ENCODE measurements at regions not wholly inside any gene's neighbourhood (a gene's known extent, or its start where the extent isn't known, plus 50 kb on each side); places are given as distances from the start of the nearest gene placed in this dataset.

- Histone ChIP-seq H3K79me2 (ENCODE audit: control insufficient read depth, insufficient read depth, low read length) (no peaks in the 10 kb centered on the region), H3K9me1 (ENCODE audit: control insufficient read depth, extremely low read depth, insufficient read depth, low read length) (no peaks in the 10 kb centered on the region), H3K27me3 (ENCODE audit: control insufficient read depth, extremely low read depth, insufficient read depth, low read length) (no peaks in the 10 kb centered on the region), H3K4me1 (ENCODE audit: control insufficient read depth, extremely low read depth, insufficient read depth, low read length) (no peaks in the 10 kb centered on the region), H3K9me3 (ENCODE audit: control insufficient read depth, low read depth, low read length) (no peaks in the 10 kb centered on the region), H3K4me2 (ENCODE audit: control insufficient read depth, extremely low read depth, insufficient read depth, low read depth, low read length) (no peak overlapping the region), H3K9ac (ENCODE audit: control insufficient read depth, extremely low read depth, insufficient read depth, low read length) (no peak overlapping the region), H3K36me3 (ENCODE audit: control insufficient read depth in 2 of 2, extremely low read depth in 1 of 2, insufficient read depth in 2 of 2, low read length in 2 of 2) (no peaks in the 10 kb centered on the region), H2AFZ (ENCODE audit: control insufficient read depth, low read length) (no peak overlapping the region), H3K27ac (ENCODE audit: control insufficient read depth, insufficient read depth, low read length) (no peak overlapping the region), H3K4me3 (ENCODE audit: control insufficient read depth in 2 of 3, extremely low read depth in 1 of 3, insufficient read depth in 2 of 3, low read depth in 1 of 3, low read length in 3 of 3) (no peak overlapping the region), H4K20me1 (ENCODE audit: control insufficient read depth, extremely low read depth, insufficient read depth, low read length) (no peaks in the 10 kb centered on the region)
- no peak for TF ChIP-seq EZH2 (IDR thresholded peaks at IDR 0.05; ENCODE audit: low read length)
- TF ChIP-seq, protein P1, sequence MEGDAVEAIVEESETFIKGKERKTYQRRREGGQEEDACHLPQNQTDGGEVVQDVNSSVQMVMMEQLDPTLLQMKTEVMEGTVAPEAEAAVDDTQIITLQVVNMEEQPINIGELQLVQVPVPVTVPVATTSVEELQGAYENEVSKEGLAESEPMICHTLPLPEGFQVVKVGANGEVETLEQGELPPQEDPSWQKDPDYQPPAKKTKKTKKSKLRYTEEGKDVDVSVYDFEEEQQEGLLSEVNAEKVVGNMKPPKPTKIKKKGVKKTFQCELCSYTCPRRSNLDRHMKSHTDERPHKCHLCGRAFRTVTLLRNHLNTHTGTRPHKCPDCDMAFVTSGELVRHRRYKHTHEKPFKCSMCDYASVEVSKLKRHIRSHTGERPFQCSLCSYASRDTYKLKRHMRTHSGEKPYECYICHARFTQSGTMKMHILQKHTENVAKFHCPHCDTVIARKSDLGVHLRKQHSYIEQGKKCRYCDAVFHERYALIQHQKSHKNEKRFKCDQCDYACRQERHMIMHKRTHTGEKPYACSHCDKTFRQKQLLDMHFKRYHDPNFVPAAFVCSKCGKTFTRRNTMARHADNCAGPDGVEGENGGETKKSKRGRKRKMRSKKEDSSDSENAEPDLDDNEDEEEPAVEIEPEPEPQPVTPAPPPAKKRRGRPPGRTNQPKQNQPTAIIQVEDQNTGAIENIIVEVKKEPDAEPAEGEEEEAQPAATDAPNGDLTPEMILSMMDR (optimal IDR thresholded peaks at IDR 0.05 in 1 of 3, IDR thresholded peaks at IDR 0.05 in 1 of 3, conservative IDR thresholded peaks at IDR 0.05 in 1 of 3; ENCODE audit: extremely low read depth in 1 of 3, insufficient read depth in 2 of 3, low read length in 3 of 3): no peak
- no peak for DNase-seq (ENCODE audit: low read depth, low spot score)
- dilution Hi-C loops (cut with MboI; ENCODE audit: extremely low pct_ligation_motif_present, low sequenced_read_pairs): no loop called here
- no peak for FAIRE-seq
These were observed 452.7 kb upstream of the HS3ST1 start for GRCh38 chr4:11881364-11881763.

- Histone ChIP-seq H4K20me1 (ENCODE audit: control insufficient read depth, extremely low read depth, insufficient read depth, low read length) (no peaks in the 10 kb centered on the region), H3K9me3 (ENCODE audit: control insufficient read depth, low read depth, low read length) (no peaks in the 10 kb centered on the region), H3K4me2 (ENCODE audit: control insufficient read depth, extremely low read depth, insufficient read depth, low read depth, low read length) (no peak overlapping the region), H3K9ac (ENCODE audit: control insufficient read depth, extremely low read depth, insufficient read depth, low read length) (no peak overlapping the region), H3K79me2 (ENCODE audit: control insufficient read depth, insufficient read depth, low read length) (no peaks in the 10 kb centered on the region), H3K9me1 (ENCODE audit: control insufficient read depth, extremely low read depth, insufficient read depth, low read length) (no peaks in the 10 kb centered on the region), H3K4me3 (ENCODE audit: control insufficient read depth in 2 of 3, extremely low read depth in 1 of 3, insufficient read depth in 2 of 3, low read depth in 1 of 3, low read length in 3 of 3) (no peak overlapping the region), H3K27me3 (ENCODE audit: control insufficient read depth, extremely low read depth, insufficient read depth, low read length) (no peaks in the 10 kb centered on the region), H2AFZ (ENCODE audit: control insufficient read depth, low read length) (no peak overlapping the region), H3K36me3 (ENCODE audit: control insufficient read depth in 2 of 2, extremely low read depth in 1 of 2, insufficient read depth in 2 of 2, low read length in 2 of 2) (no peaks in the 10 kb centered on the region), H3K27ac (ENCODE audit: control insufficient read depth, insufficient read depth, low read length) (no peak overlapping the region), H3K4me1 (ENCODE audit: control insufficient read depth, extremely low read depth, insufficient read depth, low read length) (no peaks in the 10 kb centered on the region)
- dilution Hi-C loops (cut with MboI; ENCODE audit: extremely low pct_ligation_motif_present, low sequenced_read_pairs): no loop called here
- no peak for DNase-seq (ENCODE audit: low read depth, low spot score)
- no peak for FAIRE-seq
- TF ChIP-seq, protein P1 (optimal IDR thresholded peaks at IDR 0.05 in 1 of 3, IDR thresholded peaks at IDR 0.05 in 1 of 3, conservative IDR thresholded peaks at IDR 0.05 in 1 of 3; ENCODE audit: extremely low read depth in 1 of 3, insufficient read depth in 2 of 3, low read length in 3 of 3): no peak
- TF ChIP-seq EZH2 (IDR thresholded peaks at IDR 0.05; ENCODE audit: low read length): no peak
These were observed 449.5 kb upstream of the HS3ST1 start for GRCh38 chr4:11878241-11878640.

Measured in keratinocyte (primary cell).